ENCODE measurements at regions not wholly inside any gene's neighbourhood (a gene's known extent, or its start where the extent isn't known, plus 50 kb on each side); places are given as distances from the start of the nearest gene placed in this dataset.
"Not testable (repeated sequence)": the region's sequence is repeated elsewhere in the genome, so short reads cannot be mapped to it uniquely, and the experiment has no call there.

DNA sequence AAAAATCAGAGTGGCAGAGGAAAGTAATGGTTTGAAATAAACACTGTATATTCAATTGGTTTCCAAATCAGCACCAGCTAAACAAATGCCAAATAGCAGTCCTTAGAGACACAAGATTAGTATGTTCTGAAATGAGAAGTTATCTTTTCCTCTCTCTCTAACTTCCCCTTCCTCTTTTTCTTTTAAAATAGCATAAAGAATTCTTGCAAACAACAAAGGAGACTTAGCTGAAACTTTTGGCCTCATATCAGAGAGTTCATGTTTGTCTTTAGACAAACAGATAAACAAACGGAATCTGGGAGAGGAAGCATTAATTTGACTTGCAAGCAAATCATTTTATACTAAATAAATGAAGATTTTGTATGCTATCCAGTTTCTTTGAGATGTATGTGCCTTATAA lies 399.0 kb downstream of the GBA3 start:
- DNase-seq = no peak

- DNase-seq = no peak
These were observed 392.5 kb downstream of the GBA3 start for GRCh38 chr4:23085249-23085568.

DNA sequence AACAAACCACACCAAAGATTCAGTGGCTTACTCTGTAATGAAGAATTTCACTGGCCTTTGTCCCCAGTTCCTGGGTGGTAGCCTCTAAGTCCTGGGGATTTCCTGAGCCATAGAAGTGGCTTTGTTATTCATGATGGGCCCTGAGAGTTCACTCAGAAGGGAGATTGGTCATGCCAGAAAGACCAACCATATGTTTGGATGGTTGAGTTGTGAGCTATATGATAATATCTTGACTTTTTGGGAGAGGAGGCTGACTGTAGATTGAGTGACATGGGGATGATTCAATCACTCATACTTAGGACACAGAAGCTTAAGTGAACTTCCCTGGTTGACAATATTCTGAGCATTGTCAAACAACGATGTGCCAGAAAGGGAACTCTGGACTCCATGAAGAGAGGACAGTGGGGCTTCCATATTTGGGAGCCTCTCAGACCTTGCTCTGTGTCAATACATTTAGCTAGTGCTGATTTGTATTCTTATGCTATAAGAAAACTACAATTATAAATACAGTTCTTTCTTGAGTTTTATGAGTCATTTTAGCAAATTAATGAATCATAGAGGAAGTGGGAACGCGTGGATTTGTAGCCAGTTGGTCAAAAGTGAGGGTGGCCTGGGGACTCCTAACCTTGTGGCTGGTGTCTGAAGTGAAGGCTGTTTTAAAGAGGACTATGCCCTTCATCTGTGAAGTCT lies 392.0 kb downstream of the GBA3 start:
- no peak for DNase-seq

DNA sequence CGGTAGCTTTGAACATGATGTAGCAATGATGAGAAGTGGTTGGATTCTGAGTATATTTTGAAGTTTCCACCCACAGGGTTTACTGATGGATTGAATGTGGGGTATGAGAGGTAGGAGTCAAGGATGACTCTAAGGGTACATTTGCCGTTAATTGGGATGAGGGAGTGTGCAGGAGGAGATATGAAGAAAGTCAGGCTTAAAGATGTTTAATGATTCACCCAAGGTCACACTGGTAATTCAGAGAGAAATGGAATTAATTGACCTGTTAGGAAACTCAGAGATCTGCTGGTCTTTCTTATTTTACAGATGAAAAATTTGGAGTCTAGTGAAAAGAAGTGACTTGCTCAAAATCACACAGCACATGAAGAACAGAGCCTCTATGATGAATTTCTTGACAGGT lies 390.7 kb downstream of the GBA3 start:
- DNase-seq = no peak

GRCh38 chr4:23080171-23080570 lies 387.4 kb downstream of the GBA3 start:
- DNase-seq = not testable (repeated sequence)

GRCh38 chr4:23070848-23071570 lies 378.3 kb downstream of the GBA3 start:
- no peak for DNase-seq

- DNase-seq = no peak
These were observed 376.0 kb downstream of the GBA3 start for GRCh38 chr4:23068756-23069155.

- no peak for DNase-seq
These were observed 375.6 kb downstream of the GBA3 start for GRCh38 chr4:23068287-23068686.

- no peak for DNase-seq
These were observed 369.5 kb downstream of the GBA3 start for GRCh38 chr4:23062188-23062587.

GRCh38 chr4:23061431-23061830 lies 368.7 kb downstream of the GBA3 start:
- DNase-seq = no peak

DNA sequence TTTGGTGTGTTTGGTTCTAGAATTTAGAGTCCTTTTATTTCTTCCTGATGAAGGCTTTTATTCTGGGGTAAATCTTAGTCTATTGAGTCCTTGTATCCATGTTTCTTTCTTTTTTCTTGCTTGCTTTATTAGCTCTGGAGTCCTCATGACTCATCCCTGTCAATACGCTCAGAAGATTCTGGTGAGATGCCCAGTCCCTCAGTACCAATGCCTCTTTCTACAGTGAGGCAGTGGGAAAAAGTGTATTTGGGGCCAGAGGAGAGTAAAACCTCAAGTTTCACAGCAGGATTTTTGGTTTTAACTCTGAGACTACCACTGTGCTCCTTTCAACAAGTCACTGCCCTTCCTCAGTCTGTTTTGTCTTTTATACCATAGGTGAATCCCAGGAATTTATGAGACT lies 368.0 kb downstream of the GBA3 start:
- peak; percentile 2 for DNase-seq

GRCh38 chr4:23058165-23058776 lies 365.5 kb downstream of the GBA3 start:
- DNase-seq = no peak

GRCh38 chr4:23041501-23041900 lies 348.8 kb downstream of the GBA3 start:
- no peak for DNase-seq

GRCh38 chr4:23040539-23040938 lies 347.8 kb downstream of the GBA3 start:
- no peak for DNase-seq

DNA sequence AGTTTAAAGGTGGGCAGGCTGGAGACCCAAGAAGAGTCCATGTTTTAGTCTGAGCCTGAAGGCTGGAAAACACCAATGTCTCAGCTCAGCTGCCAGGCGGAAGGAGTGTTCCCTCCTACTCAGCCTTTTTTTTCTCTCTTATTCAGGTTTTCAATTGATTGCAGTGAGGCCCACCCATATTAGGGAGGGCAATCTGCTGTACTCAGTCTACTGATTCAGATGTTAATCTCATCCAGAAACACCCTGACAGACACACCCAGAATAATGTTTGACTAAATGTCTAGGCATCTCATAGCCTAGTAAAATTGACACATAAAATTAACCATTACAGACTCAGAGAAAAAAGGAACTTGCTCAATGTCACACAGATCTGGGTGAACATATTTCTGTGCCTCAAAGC lies 347.1 kb downstream of the GBA3 start:
- DNase-seq = no peak

DNA sequence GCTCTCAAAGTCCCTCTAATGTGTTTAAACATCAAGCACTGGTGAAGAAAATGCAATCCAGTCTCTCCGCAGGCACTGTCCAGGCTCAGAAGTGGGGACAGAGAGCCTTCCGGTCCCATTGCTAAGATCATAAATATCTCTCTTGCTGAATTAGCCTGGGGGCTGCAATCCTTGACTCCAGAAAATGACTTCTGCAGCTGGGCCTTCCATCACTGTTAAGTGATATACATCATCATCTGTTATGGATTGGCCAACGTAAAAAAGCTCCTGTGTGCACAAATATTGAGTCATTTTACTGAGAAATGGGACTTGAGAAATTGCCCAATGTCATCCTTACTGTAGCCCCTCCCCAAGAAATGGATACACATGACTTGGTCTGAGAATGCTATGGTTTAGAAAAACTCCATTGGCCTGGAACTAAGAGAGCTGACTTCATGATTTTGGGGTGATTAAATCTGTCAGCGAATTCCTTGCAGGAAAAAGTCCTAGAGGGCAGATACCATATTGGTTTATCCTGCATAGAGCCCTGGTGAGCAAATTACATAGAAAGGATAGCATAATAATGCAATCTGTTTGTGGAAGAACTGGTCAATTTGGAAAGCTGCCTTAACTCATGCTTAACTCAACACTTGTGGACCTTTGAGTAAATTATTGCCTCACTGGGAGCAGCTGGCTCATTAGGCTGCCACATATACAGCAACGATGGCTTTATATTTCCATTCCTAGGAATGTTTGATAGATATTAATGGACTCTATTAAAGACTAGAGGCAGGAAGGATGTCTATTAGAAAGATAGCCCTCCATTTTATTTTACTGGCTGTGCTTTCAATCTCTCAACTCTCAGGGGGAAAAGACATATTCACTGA lies 346.1 kb downstream of the GBA3 start:
- no peak for DNase-seq

DNA sequence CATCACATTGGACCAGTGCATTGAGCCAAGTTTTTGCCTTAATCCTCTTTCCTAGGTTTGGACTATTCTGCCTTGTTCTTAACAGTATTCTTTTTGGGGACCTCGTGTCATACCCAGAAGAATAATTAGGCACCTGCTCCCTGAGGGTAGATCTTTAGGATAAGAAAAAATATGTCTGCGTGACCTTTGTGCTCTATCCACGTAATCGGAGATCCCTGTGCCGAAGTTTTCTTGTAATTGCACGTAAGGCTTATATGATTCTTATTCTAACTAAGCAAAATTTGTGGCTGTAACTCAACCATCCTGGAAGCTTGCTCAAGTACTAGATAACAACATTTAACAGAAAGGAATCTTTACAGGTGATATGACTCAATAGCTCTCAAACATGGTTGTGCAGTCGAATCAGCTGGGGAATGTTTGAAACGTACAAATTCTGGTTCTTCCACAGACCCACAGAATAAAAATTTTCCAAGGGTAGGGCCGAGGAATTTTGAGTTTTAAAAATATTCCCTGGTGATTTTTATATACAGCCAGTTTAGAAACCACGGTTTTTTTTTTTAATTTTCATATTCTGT lies 344.3 kb downstream of the GBA3 start:
- no peak for DNase-seq

DNA sequence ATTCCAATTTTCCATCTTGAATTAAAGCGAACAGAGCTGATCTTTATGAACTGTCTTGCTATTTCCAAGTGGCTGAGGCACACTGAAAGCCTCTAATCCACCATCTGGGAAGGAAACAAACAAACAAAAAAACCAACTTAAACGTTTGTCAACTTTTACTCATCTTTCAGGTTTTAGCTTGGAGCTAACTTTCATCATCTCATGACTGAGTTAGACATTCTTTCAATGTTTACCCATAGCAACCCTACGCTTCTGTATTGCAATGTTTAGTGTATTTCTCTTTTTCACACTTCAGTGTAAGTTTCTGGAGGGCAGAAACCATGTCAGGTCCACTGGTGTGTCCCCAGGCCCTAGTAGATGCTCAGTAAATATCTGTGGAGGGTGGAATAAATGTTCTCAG lies 343.8 kb downstream of the GBA3 start:
- no peak for DNase-seq

DNA sequence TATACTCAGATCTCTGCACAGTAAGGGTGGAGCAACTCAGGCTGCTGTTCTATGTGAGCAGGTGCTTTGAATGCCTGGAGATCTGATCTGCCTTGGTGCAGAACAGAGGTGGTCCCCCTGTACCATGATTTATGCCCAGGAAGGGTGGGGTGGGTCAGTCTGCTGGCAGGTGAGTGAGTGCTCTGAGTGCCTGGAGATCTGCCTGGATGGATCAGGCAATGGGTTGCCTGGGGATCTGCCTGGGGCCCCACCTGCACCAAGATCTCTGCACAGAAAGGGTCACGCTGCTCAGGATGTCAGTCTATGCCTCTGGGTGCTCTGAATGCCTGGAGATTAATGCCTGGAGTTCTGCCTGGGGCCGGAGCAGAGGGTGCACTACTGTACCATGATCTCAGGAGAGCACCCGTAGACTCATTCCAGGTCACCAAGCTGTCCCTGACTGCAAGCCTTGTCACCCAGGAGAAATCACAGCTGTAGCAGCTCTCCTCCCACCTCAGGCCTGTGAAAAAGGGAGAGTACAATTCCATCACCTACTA lies 342.9 kb downstream of the GBA3 start:
- no peak for DNase-seq

DNA sequence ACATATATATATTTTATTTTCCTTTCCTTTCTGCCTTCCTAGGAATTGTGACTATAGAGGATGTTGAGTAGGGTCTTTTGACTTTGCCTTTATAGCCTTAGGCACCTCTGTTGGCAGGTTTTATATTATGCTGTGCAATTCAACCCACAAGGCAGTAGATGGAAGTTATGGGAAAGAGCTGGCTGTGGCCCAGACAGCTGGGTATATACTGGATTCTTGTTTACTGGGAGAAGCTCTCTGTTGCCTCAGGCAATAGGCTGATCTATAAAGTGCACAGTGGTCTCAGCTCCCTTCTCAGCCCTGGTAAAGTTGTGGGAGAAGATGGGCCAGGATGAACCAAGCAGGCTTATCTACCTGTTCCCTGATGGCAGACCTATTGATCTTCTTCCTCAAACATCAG lies 342.0 kb downstream of the GBA3 start:
- no peak for DNase-seq

- DNase-seq = no peak
These were observed 341.1 kb downstream of the GBA3 start for GRCh38 chr4:23033796-23034195.

DNA sequence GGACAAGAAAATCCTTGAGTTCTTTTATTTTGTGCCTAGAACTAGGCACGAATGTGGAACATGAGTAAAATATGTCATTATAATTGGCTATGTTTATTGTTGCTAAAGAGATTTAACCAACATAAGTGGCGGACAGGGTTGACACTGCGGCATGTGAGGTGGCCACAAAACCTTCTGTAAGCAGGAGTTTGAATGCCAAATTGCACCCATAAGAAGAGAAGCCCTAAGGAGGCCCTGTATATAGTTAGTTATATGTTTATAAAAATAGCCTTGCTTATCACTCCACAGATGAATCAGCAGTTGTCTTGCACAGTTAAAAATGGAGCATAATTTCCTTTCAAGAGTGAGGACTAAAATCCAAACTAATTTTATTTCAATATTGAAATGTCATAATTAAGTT lies 336.1 kb downstream of the GBA3 start:
- DNase-seq = no peak

Measured in muscle of arm (tissue), 1 donor.